Stimulated activated naive CD8-positive, alpha-beta T cell treated with anti-CD3 and anti-CD28 coated beads, Interleukin-15, Interleukin-2, amounts not matched to agents 100 ng/mL and 50 ng/mL, for 24 hours (primary cell): ENCODE measurements at regions not wholly inside any gene's neighbourhood (a gene's known extent, or its start where the extent isn't known, plus 50 kb on each side); places are given as distances from the start of the nearest gene placed in this dataset.

ENCODE experiments used
- H3K27ac Mint-ChIP-seq: one replicate; pipeline ENCODE4 v1.8.0; 2021; ENCODE audit warnings: mild to moderate bottlenecking, mixed read lengths
- H3K27me3 Mint-ChIP-seq: one replicate; pipeline ENCODE4 v1.8.0; 2021; ENCODE audit warnings: mixed read lengths
- H3K36me3 Mint-ChIP-seq: one replicate; pipeline ENCODE4 v1.8.0; 2021; ENCODE audit warnings: low read depth, mixed read lengths
- H3K4me1 Mint-ChIP-seq: one replicate; pipeline ENCODE4 v1.8.0; 2021; ENCODE audit warnings: low read depth, mixed read lengths
- H3K4me3 Mint-ChIP-seq: one replicate; pipeline ENCODE4 v1.8.0; 2021; ENCODE audit warnings: mild to moderate bottlenecking, mixed read lengths
- H3K9me3 Mint-ChIP-seq: one replicate; pipeline ENCODE4 v1.8.0; 2021; ENCODE audit warnings: mixed read lengths

- no peaks in the 10 kb centered on the region for H3K36me3 Mint-ChIP-seq
- H3K27me3 Mint-ChIP-seq, result peaks cover 64% of the 10 kb centered on the region
- no peak overlapping the region for H3K27ac Mint-ChIP-seq
- peaks cover 7% of the 10 kb centered on the region for H3K9me3 Mint-ChIP-seq
- no peaks in the 10 kb centered on the region for H3K4me1 Mint-ChIP-seq
- H3K4me3 Mint-ChIP-seq, result no peak overlapping the region
Measured at GRCh38 chr15:29969562-29970401, 113.0 kb upstream of the GOLGA8J start.

- Mint-ChIP-seq H3K4me1 (no peaks in the 10 kb centered on the region), H3K27me3 (peaks cover 64% of the 10 kb centered on the region), H3K4me3 (no peak overlapping the region), H3K27ac (no peak overlapping the region), H3K9me3 (peaks cover 7% of the 10 kb centered on the region), H3K36me3 (no peaks in the 10 kb centered on the region)
Measured at GRCh38 chr15:29968895-29969561, 113.7 kb upstream of the GOLGA8J start.

- Mint-ChIP-seq H3K4me3 (no peak overlapping the region), H3K9me3 (peaks cover 7% of the 10 kb centered on the region), H3K4me1 (no peaks in the 10 kb centered on the region), H3K27me3 (peaks cover 64% of the 10 kb centered on the region), H3K36me3 (no peaks in the 10 kb centered on the region), H3K27ac (no peak overlapping the region)
Measured at GRCh38 chr15:29968099-29968894, 114.5 kb upstream of the GOLGA8J start.

- Mint-ChIP-seq H3K4me3 (no peak overlapping the region), H3K27ac (no peak overlapping the region), H3K36me3 (no peaks in the 10 kb centered on the region), H3K27me3 (peaks cover 41% of the 10 kb centered on the region), H3K9me3 (no peaks in the 10 kb centered on the region), H3K4me1 (no peaks in the 10 kb centered on the region)
Measured at GRCh38 chr15:29962407-29962806, 120.3 kb upstream of the GOLGA8J start.

- Mint-ChIP-seq H3K27me3 (peaks cover 35% of the 10 kb centered on the region), H3K36me3 (no peaks in the 10 kb centered on the region), H3K4me3 (no peak overlapping the region), H3K27ac (no peak overlapping the region), H3K9me3 (no peaks in the 10 kb centered on the region), H3K4me1 (no peaks in the 10 kb centered on the region)
Measured at GRCh38 chr15:29959384-29960137, 123.2 kb upstream of the GOLGA8J start.

- H3K36me3 Mint-ChIP-seq, result no peaks in the 10 kb centered on the region
- H3K4me3 Mint-ChIP-seq, result no peak overlapping the region
- H3K27me3 Mint-ChIP-seq, result peaks cover 9% of the 10 kb centered on the region
- no peak overlapping the region for H3K27ac Mint-ChIP-seq
- no peaks in the 10 kb centered on the region for H3K4me1 Mint-ChIP-seq
- H3K9me3 Mint-ChIP-seq, result no peaks in the 10 kb centered on the region
Measured at GRCh38 chr15:29952225-29952624, 130.0 kb upstream of the TJP1 start.

GRCh38 chr15:29945943-29946596 lies 123.8 kb upstream of the TJP1 start:
- H3K27me3 Mint-ChIP-seq, result peaks cover 2% of the 10 kb centered on the region
- no peaks in the 10 kb centered on the region for H3K4me1 Mint-ChIP-seq
- H3K36me3 Mint-ChIP-seq, result no peaks in the 10 kb centered on the region
- no peak overlapping the region for H3K27ac Mint-ChIP-seq
- no peaks in the 10 kb centered on the region for H3K9me3 Mint-ChIP-seq
- no peak overlapping the region for H3K4me3 Mint-ChIP-seq

- H3K4me3 Mint-ChIP-seq, result no peak overlapping the region
- H3K4me1 Mint-ChIP-seq, result no peaks in the 10 kb centered on the region
- no peaks in the 10 kb centered on the region for H3K36me3 Mint-ChIP-seq
- H3K27me3 Mint-ChIP-seq, result peaks cover 4% of the 10 kb centered on the region
- H3K27ac Mint-ChIP-seq, result no peak overlapping the region
- no peaks in the 10 kb centered on the region for H3K9me3 Mint-ChIP-seq
Measured at GRCh38 chr15:29944925-29945324, 122.7 kb upstream of the TJP1 start.

- H3K4me1 Mint-ChIP-seq, result no peaks in the 10 kb centered on the region
- H3K4me3 Mint-ChIP-seq, result no peak overlapping the region
- no peaks in the 10 kb centered on the region for H3K9me3 Mint-ChIP-seq
- H3K27me3 Mint-ChIP-seq, result peaks cover 4% of the 10 kb centered on the region
- H3K36me3 Mint-ChIP-seq, result no peaks in the 10 kb centered on the region
- H3K27ac Mint-ChIP-seq, result no peak overlapping the region
Measured at GRCh38 chr15:29942548-29942947, 120.3 kb upstream of the TJP1 start.

- no peaks in the 10 kb centered on the region for H3K36me3 Mint-ChIP-seq
- no peaks in the 10 kb centered on the region for H3K4me1 Mint-ChIP-seq
- peaks cover 4% of the 10 kb centered on the region for H3K27me3 Mint-ChIP-seq
- H3K27ac Mint-ChIP-seq, result no peak overlapping the region
- H3K4me3 Mint-ChIP-seq, result no peak overlapping the region
- no peaks in the 10 kb centered on the region for H3K9me3 Mint-ChIP-seq
Measured at GRCh38 chr15:29942143-29942542, 119.9 kb upstream of the TJP1 start.

GRCh38 chr15:29939404-29939803 lies 117.1 kb upstream of the TJP1 start:
- no peaks in the 10 kb centered on the region for H3K4me1 Mint-ChIP-seq
- H3K27me3 Mint-ChIP-seq, result peaks cover 15% of the 10 kb centered on the region
- H3K4me3 Mint-ChIP-seq, result no peak overlapping the region
- no peak overlapping the region for H3K27ac Mint-ChIP-seq
- H3K36me3 Mint-ChIP-seq, result no peaks in the 10 kb centered on the region
- no peaks in the 10 kb centered on the region for H3K9me3 Mint-ChIP-seq

- peaks cover 17% of the 10 kb centered on the region for H3K27me3 Mint-ChIP-seq
- no peaks in the 10 kb centered on the region for H3K9me3 Mint-ChIP-seq
- no peak overlapping the region for H3K4me3 Mint-ChIP-seq
- no peaks in the 10 kb centered on the region for H3K36me3 Mint-ChIP-seq
- H3K4me1 Mint-ChIP-seq, result no peaks in the 10 kb centered on the region
- no peak overlapping the region for H3K27ac Mint-ChIP-seq
Measured at GRCh38 chr15:29938361-29939335, 116.4 kb upstream of the TJP1 start.

- Mint-ChIP-seq H3K36me3 (no peaks in the 10 kb centered on the region), H3K4me1 (no peaks in the 10 kb centered on the region), H3K27ac (no peak overlapping the region), H3K9me3 (no peaks in the 10 kb centered on the region), H3K27me3 (peaks cover 23% of the 10 kb centered on the region), H3K4me3 (no peak overlapping the region)
Measured at GRCh38 chr15:29937956-29938355, 115.7 kb upstream of the TJP1 start.
